ENCODE measurements at regions not wholly inside any gene's neighbourhood (a gene's known extent, or its start where the extent isn't known, plus 50 kb on each side); places are given as distances from the start of the nearest gene placed in this dataset.

- peaks cover 17% of the 10 kb centered on the region for H3K79me2 ChIP-seq
- H2AFZ ChIP-seq, result no peak overlapping the region
Observed at GRCh38 chr12:66960704-66961690, 282.1 kb upstream of the GRIP1 start.

GRCh38 chr12:66962290-66962689, 283.4 kb upstream of the GRIP1 start:
- Histone ChIP-seq H3K4me3 (ENCODE audit: low read depth, low read length) (no peak overlapping the region), H3K9me3 (ENCODE audit: control insufficient read depth, low read length) (peaks cover 3% of the 10 kb centered on the region), H2AFZ (no peak overlapping the region), H3K4me2 (ENCODE audit: low read length) (no peak overlapping the region), H3K79me2 (peaks cover 17% of the 10 kb centered on the region), H3K27me3 (ENCODE audit: control insufficient read depth, insufficient read depth, low read length) (no peaks in the 10 kb centered on the region), H3K27ac (no peak overlapping the region), H3K4me1 (peaks cover 8% of the 10 kb centered on the region), H3K9ac (no peak overlapping the region), H3K36me3 (ENCODE audit: control insufficient read depth, insufficient read depth, low read length) (no peaks in the 10 kb centered on the region)
- TF ChIP-seq CTCF (IDR thresholded peaks at IDR 0.05), result no peak

More at GRCh38 chr12:66960704-66961690, 282.1 kb upstream of the GRIP1 start:
- H3K4me2 ChIP-seq (ENCODE audit: low read length), result no peak overlapping the region
- no peak overlapping the region for H3K4me3 ChIP-seq (ENCODE audit: low read depth, low read length)
- no peaks in the 10 kb centered on the region for H3K36me3 ChIP-seq (ENCODE audit: control insufficient read depth, insufficient read depth, low read length)
- peaks cover 3% of the 10 kb centered on the region for H3K9me3 ChIP-seq (ENCODE audit: control insufficient read depth, low read length)
- TF ChIP-seq CTCF (IDR thresholded peaks at IDR 0.05), result no peak
- peak overlapping the region; percentile 18 for H3K27ac ChIP-seq
- H3K9ac ChIP-seq, result no peak overlapping the region
- H3K4me1 ChIP-seq, result peaks cover 8% of the 10 kb centered on the region
- H3K27me3 ChIP-seq (ENCODE audit: control insufficient read depth, insufficient read depth, low read length), result no peaks in the 10 kb centered on the region

- H3K4me3 ChIP-seq (ENCODE audit: low read depth, low read length), result no peak overlapping the region
- H3K27ac ChIP-seq, result no peak overlapping the region
- H3K36me3 ChIP-seq (ENCODE audit: control insufficient read depth, insufficient read depth, low read length), result no peaks in the 10 kb centered on the region
- peaks cover 3% of the 10 kb centered on the region for H3K9me3 ChIP-seq (ENCODE audit: control insufficient read depth, low read length)
- no peaks in the 10 kb centered on the region for H3K27me3 ChIP-seq (ENCODE audit: control insufficient read depth, insufficient read depth, low read length)
- no peak for TF ChIP-seq CTCF (IDR thresholded peaks at IDR 0.05)
- no peak overlapping the region for H2AFZ ChIP-seq
- peaks cover 8% of the 10 kb centered on the region for H3K4me1 ChIP-seq
- H3K4me2 ChIP-seq (ENCODE audit: low read length), result no peak overlapping the region
- peaks cover 15% of the 10 kb centered on the region for H3K79me2 ChIP-seq
- H3K9ac ChIP-seq, result no peak overlapping the region
Observed at GRCh38 chr12:66963901-66964300, 285.0 kb upstream of the GRIP1 start.

GRCh38 chr12:66964629-66965028, 285.8 kb upstream of the GRIP1 start:
- H3K4me2 ChIP-seq (ENCODE audit: low read length), result no peak overlapping the region
- H3K79me2 ChIP-seq, result peaks cover 19% of the 10 kb centered on the region
- no peaks in the 10 kb centered on the region for H3K36me3 ChIP-seq (ENCODE audit: control insufficient read depth, insufficient read depth, low read length)
- no peak overlapping the region for H3K9ac ChIP-seq
- H3K4me1 ChIP-seq, result peaks cover 8% of the 10 kb centered on the region
- no peak for TF ChIP-seq CTCF (IDR thresholded peaks at IDR 0.05)
- H3K27ac ChIP-seq, result no peak overlapping the region
- no peaks in the 10 kb centered on the region for H3K27me3 ChIP-seq (ENCODE audit: control insufficient read depth, insufficient read depth, low read length)
- peaks cover 3% of the 10 kb centered on the region for H3K9me3 ChIP-seq (ENCODE audit: control insufficient read depth, low read length)
- H2AFZ ChIP-seq, result no peak overlapping the region
- no peak overlapping the region for H3K4me3 ChIP-seq (ENCODE audit: low read depth, low read length)

All from parathyroid adenoma (tissue), 2 donors.